HL-60 (cell line): ENCODE measurements at regions not wholly inside any gene's neighbourhood (a gene's known extent, or its start where the extent isn't known, plus 50 kb on each side); places are given as distances from the start of the nearest gene placed in this dataset.

Experiments used
- DNase-seq, 2 experiments: peaks; one replicate each; pipeline ENCODE4 v3.0.0-alpha.2; 2010 to 2020; ENCODE audit warnings: low read depth in 1 of 2, low spot score in 1 of 2
- H3K27ac ChIP-seq: fragments of 250-450 bp; sonication (Bioruptor Pico); replicated peaks from 2 replicates; pipeline ENCODE4 v1.5.1; 2020; ENCODE audit warnings: mild to moderate bottlenecking, moderate library complexity
- H3K27me3 ChIP-seq: fragments of 250-450 bp; sonication (Bioruptor Pico); 2 replicates; pipeline ENCODE4 v1.5.1; 2021; ENCODE audit warnings: mild to moderate bottlenecking, moderate library complexity; ENCODE audit not compliant: insufficient read depth, poor library complexity, severe bottlenecking
- H3K4me3 ChIP-seq: replicated peaks from 2 replicates; pipeline ENCODE4 v1.5.1; 2011; ENCODE audit warnings: mild to moderate bottlenecking, control low read depth, low read length; ENCODE audit not compliant: insufficient read depth
- GABPA ChIP-seq: IDR thresholded peaks from 2 replicates; pipeline ENCODE4 v1.6.1; 2012; ENCODE audit warnings: low read depth
- POLR2AphosphoS5 ChIP-seq: IDR thresholded peaks from 2 replicates; pipeline ENCODE4 v1.6.1; 2012; ENCODE audit warnings: low read depth
- REST ChIP-seq: IDR thresholded peaks from 2 replicates; pipeline ENCODE4 v1.6.1; 2012; ENCODE audit warnings: low read depth; ENCODE audit not compliant: insufficient replicate concordance
- SPI1 ChIP-seq: IDR thresholded peaks from 2 replicates; pipeline ENCODE4 v1.6.1; 2012; ENCODE audit warnings: low read depth, mild to moderate bottlenecking, borderline replicate concordance
- TF ChIP-seq, protein P1 (sequence below): IDR thresholded peaks from one replicate; pipeline ENCODE4 v1.5.1; 2011; ENCODE audit warnings: low read length, control low read depth, inconsistent platforms; ENCODE audit not compliant: insufficient read depth

GRCh38 chr7:106807474-106807873 is 57.6 kb upstream of the PIK3CG start:
- no peak for TF ChIP-seq POLR2AphosphoS5
- TF ChIP-seq SPI1 = no peak
- TF ChIP-seq GABPA = no peak
- TF ChIP-seq, protein P1, sequence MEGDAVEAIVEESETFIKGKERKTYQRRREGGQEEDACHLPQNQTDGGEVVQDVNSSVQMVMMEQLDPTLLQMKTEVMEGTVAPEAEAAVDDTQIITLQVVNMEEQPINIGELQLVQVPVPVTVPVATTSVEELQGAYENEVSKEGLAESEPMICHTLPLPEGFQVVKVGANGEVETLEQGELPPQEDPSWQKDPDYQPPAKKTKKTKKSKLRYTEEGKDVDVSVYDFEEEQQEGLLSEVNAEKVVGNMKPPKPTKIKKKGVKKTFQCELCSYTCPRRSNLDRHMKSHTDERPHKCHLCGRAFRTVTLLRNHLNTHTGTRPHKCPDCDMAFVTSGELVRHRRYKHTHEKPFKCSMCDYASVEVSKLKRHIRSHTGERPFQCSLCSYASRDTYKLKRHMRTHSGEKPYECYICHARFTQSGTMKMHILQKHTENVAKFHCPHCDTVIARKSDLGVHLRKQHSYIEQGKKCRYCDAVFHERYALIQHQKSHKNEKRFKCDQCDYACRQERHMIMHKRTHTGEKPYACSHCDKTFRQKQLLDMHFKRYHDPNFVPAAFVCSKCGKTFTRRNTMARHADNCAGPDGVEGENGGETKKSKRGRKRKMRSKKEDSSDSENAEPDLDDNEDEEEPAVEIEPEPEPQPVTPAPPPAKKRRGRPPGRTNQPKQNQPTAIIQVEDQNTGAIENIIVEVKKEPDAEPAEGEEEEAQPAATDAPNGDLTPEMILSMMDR = no peak
- TF ChIP-seq REST = no peak
- DNase-seq = no peak

GRCh38 chr7:106808967-106809635 is 56.0 kb upstream of the PIK3CG start:
- Histone ChIP-seq H3K27ac (no peak overlapping the region), H3K27me3 (no peaks in the 10 kb centered on the region), H3K4me3 (no peak overlapping the region)
- no peak for DNase-seq
- no peak for TF ChIP-seq GABPA
- TF ChIP-seq POLR2AphosphoS5 = no peak
- no peak for TF ChIP-seq REST
- TF ChIP-seq, protein P1 = no peak
- TF ChIP-seq SPI1 = no peak

More at GRCh38 chr7:106807474-106807873, 57.6 kb upstream of the PIK3CG start:
- no peaks in the 10 kb centered on the region for H3K27me3 ChIP-seq
- H3K27ac ChIP-seq = no peak overlapping the region
- no peak overlapping the region for H3K4me3 ChIP-seq

- H3K27ac ChIP-seq = no peak overlapping the region
- DNase-seq = no peak
- H3K4me3 ChIP-seq = no peak overlapping the region
- H3K27me3 ChIP-seq = no peaks in the 10 kb centered on the region
- TF ChIP-seq, protein P1 = no peak
- TF ChIP-seq POLR2AphosphoS5 (no peak), REST (no peak), GABPA (no peak), SPI1 (no peak)
Observed at GRCh38 chr7:106811472-106811871, 53.6 kb upstream of the PIK3CG start.
